ENCODE measurements at regions not wholly inside any gene's neighbourhood (a gene's known extent, or its start where the extent isn't known, plus 50 kb on each side); places are given as distances from the start of the nearest gene placed in this dataset.

DNA sequence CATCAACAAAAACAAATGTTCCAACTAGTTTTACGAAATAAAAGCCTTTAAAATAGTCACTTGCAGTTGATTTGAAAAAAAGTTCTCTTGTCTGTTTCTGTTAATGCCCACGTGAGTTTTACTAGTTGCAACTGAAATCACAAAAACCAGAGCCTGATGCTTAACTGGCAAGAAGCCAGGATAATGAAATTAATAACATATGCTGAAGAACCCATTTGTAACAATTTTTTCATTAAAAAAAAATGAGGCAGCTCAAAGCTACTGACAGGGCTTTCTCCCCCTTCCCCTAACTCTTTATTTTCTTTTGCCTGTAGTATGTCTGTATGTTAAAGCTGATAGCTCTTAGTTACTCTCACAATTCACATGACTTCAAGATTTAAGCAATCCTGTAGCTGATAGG is 132.7 kb upstream of the EYA4 start:
- Histone ChIP-seq H3K36me3 (ENCODE audit: control insufficient read depth in 2 of 2, extremely low read depth in 1 of 2, insufficient read depth in 2 of 2, low read length in 2 of 2) (no peaks in the 10 kb centered on the region), H3K9me1 (replicated peaks; ENCODE audit: control insufficient read depth, extremely low read depth, insufficient read depth, low read length) (no peaks in the 10 kb centered on the region), H3K9ac (replicated peaks; ENCODE audit: extremely low read depth, insufficient read depth, low read length) (no peak overlapping the region), H3K27me3 (ENCODE audit: control insufficient read depth in 2 of 2, insufficient read depth in 2 of 2, low read length in 2 of 2) (no peaks in the 10 kb centered on the region), H3K4me1 (ENCODE audit: control insufficient read depth, extremely low read depth, insufficient read depth, low read length) (no peaks in the 10 kb centered on the region), H2AFZ (ENCODE audit: low read depth, low read length) (no peak overlapping the region), H3K4me2 (ENCODE audit: insufficient read depth, low read length) (no peak overlapping the region), H4K20me1 (replicated peaks; ENCODE audit: control insufficient read depth, extremely low read depth, insufficient read depth, low read length) (no peaks in the 10 kb centered on the region), H3K9me3 (replicated peaks; ENCODE audit: control insufficient read depth, insufficient read depth, low read length) (no peaks in the 10 kb centered on the region), H3K4me3 (replicated peaks in 1 of 3; ENCODE audit: insufficient read depth in 1 of 3, low read depth in 1 of 3, low read length in 3 of 3) (no peak overlapping the region), H3K79me2 (ENCODE audit: control insufficient read depth, insufficient read depth, low read length) (no peaks in the 10 kb centered on the region), H3K27ac (ENCODE audit: insufficient read depth, low read depth, low read length) (no peak overlapping the region)
- DNase-seq (ENCODE audit: low read depth, low spot score) = no peak
- ChIA-PET POLR2A (no interaction called here), CTCF (no interaction called here)
- FAIRE-seq = no peak
- BruUV-seq (replicated peaks) = no TSS peak
- no peak for TF ChIP-seq MYC (IDR thresholded peaks at IDR 0.05; ENCODE audit: low read depth, low read length)
- TF ChIP-seq EZH2 (IDR thresholded peaks at IDR 0.05; ENCODE audit: borderline replicate concordance, low read depth, low read length, severe bottlenecking) = no peak
- TF ChIP-seq POLR2A (IDR thresholded peaks at IDR 0.05; ENCODE audit: low read depth, low read length) = no peak
- TF ChIP-seq POLR2AphosphoS5 (IDR thresholded peaks at IDR 0.05; ENCODE audit: insufficient read depth, low read depth, low read length) = no peak
- TF ChIP-seq, protein P1, sequence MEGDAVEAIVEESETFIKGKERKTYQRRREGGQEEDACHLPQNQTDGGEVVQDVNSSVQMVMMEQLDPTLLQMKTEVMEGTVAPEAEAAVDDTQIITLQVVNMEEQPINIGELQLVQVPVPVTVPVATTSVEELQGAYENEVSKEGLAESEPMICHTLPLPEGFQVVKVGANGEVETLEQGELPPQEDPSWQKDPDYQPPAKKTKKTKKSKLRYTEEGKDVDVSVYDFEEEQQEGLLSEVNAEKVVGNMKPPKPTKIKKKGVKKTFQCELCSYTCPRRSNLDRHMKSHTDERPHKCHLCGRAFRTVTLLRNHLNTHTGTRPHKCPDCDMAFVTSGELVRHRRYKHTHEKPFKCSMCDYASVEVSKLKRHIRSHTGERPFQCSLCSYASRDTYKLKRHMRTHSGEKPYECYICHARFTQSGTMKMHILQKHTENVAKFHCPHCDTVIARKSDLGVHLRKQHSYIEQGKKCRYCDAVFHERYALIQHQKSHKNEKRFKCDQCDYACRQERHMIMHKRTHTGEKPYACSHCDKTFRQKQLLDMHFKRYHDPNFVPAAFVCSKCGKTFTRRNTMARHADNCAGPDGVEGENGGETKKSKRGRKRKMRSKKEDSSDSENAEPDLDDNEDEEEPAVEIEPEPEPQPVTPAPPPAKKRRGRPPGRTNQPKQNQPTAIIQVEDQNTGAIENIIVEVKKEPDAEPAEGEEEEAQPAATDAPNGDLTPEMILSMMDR (IDR thresholded peaks at IDR 0.05; ENCODE audit: extremely low read depth in 1 of 2, insufficient read depth in 1 of 2, low read depth in 1 of 2, low read length in 2 of 2) = no peak
- no peak for TF ChIP-seq FOS (IDR thresholded peaks at IDR 0.05; ENCODE audit: borderline replicate concordance, insufficient read depth, low read length)
- TF ChIP-seq GATA2 (IDR thresholded peaks at IDR 0.05; ENCODE audit: insufficient read depth, insufficient read length, low read depth, low read length) = no peak
- TF ChIP-seq, protein P2, sequence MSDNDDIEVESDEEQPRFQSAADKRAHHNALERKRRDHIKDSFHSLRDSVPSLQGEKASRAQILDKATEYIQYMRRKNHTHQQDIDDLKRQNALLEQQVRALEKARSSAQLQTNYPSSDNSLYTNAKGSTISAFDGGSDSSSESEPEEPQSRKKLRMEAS (IDR thresholded peaks at IDR 0.05; ENCODE audit: insufficient read depth, insufficient read length) = no peak
- TF ChIP-seq JUN (IDR thresholded peaks at IDR 0.05; ENCODE audit: borderline replicate concordance, insufficient read depth, insufficient read length, low read depth) = no peak
- intact Hi-C loops (cut with micrococcal nuclease) (no loop called here), dilution Hi-C loops (cut with MboI; ENCODE audit: extremely low pct_ligation_motif_present, low sequenced_read_pairs) (no loop called here)

All from endothelial cell of umbilical vein (primary cell).